Cardiac fibroblast (primary cell): ENCODE measurements at regions not wholly inside any gene's neighbourhood (a gene's known extent, or its start where the extent isn't known, plus 50 kb on each side); places are given as distances from the start of the nearest gene placed in this dataset.

Source experiments
- DNase-seq, 2 donors: peaks; one replicate each; pipeline versions ENCODE4 v3.0.0 to v3.0.0-alpha.2; 2010; ENCODE audit warnings: low read depth in 2 of 2
- H3K4me3 ChIP-seq, 2 donors: replicated peaks in 1 of 2; 1 replicate in 1 of 2; 2 replicates in 1 of 2; pipeline ENCODE4 v1.5.1; 2011; ENCODE audit warnings: low read depth in 2 of 2, low read length in 2 of 2, mild to moderate bottlenecking in 2 of 2, moderate library complexity in 1 of 2
- CTCF ChIP-seq: IDR thresholded peaks from one replicate; pipeline ENCODE4 v1.5.1; 2011; ENCODE audit warnings: low read depth, mild to moderate bottlenecking, low read length, inconsistent platforms

- TF ChIP-seq CTCF: no peak
- no peak for DNase-seq
- H3K4me3 ChIP-seq: no peak overlapping the region
Observed at GRCh38 chr13:52905701-52906100, 57.3 kb upstream of the PCDH8 start.

GRCh38 chr13:52903320-52903719 is 54.9 kb upstream of the PCDH8 start:
- TF ChIP-seq CTCF: no peak
- DNase-seq: no peak
- no peak overlapping the region for H3K4me3 ChIP-seq

GRCh38 chr13:52899206-52899605 is 50.8 kb upstream of the PCDH8 start:
- TF ChIP-seq CTCF: no peak
- no peak for DNase-seq
- no peak overlapping the region for H3K4me3 ChIP-seq
